ENCODE measurements at regions not wholly inside any gene's neighbourhood (a gene's known extent, or its start where the extent isn't known, plus 50 kb on each side); places are given as distances from the start of the nearest gene placed in this dataset.

DNA sequence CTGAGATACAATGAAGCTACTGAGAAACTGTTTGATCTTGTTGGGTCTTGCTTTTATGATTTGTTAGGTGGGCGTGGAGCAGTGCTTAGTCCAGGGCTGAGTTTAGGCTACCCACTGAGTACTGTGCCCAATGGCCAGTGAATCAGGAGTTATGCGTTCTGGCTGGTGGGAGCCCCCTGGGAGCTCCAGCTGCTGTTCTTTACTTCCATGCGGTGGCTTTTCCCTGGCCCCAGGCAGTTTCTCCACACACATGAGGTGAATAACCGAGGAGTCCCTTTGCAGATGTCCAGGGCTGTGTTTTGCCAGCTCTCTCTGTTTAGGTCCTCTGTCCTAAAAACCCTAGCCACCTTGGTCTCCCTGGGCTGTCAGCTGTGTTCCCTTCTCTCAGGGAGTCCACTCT is 106.5 kb downstream of the KLF13 start:
- Histone ChIP-seq H3K27me3 (ENCODE audit: low read length) (no peaks in the 10 kb centered on the region), H3K27ac (ENCODE audit: low read length) (no peak overlapping the region), H3K79me2 (ENCODE audit: low read length) (no peaks in the 10 kb centered on the region), H3K4me1 (ENCODE audit: low read length) (peaks cover 26% of the 10 kb centered on the region), H3K9ac (ENCODE audit: low read length) (no peak overlapping the region), H3K4me2 (ENCODE audit: low read depth, low read length, poor library complexity, severe bottlenecking) (no peak overlapping the region), H3K9me2 (replicated peaks; ENCODE audit: insufficient read depth, low read length) (no peaks in the 10 kb centered on the region), H2AFZ (ENCODE audit: low read length) (no peak overlapping the region), H3K36me3 (ENCODE audit: insufficient read depth, low read length) (no peaks in the 10 kb centered on the region), H3K9me3 (ENCODE audit: low read length) (no peaks in the 10 kb centered on the region), H4K20me1 (ENCODE audit: insufficient read depth, low read depth, low read length) (no peaks in the 10 kb centered on the region), H3K4me3 (ENCODE audit: low read length) (no peak overlapping the region)
- no peak for DNase-seq

- no peak overlapping the region for H3K4me3 ChIP-seq (ENCODE audit: low read length)
- no peaks in the 10 kb centered on the region for H3K9me3 ChIP-seq (ENCODE audit: low read length)
- peaks cover 26% of the 10 kb centered on the region for H3K4me1 ChIP-seq (ENCODE audit: low read length)
- H3K9ac ChIP-seq (ENCODE audit: low read length): no peak overlapping the region
- H3K36me3 ChIP-seq (ENCODE audit: insufficient read depth, low read length): no peaks in the 10 kb centered on the region
- no peak overlapping the region for H3K4me2 ChIP-seq (ENCODE audit: low read depth, low read length, poor library complexity, severe bottlenecking)
- no peaks in the 10 kb centered on the region for H3K79me2 ChIP-seq (ENCODE audit: low read length)
- no peak overlapping the region for H2AFZ ChIP-seq (ENCODE audit: low read length)
- H3K27ac ChIP-seq (ENCODE audit: low read length): no peak overlapping the region
- H3K9me2 ChIP-seq (replicated peaks; ENCODE audit: insufficient read depth, low read length): no peaks in the 10 kb centered on the region
- no peak for DNase-seq
- H3K27me3 ChIP-seq (ENCODE audit: low read length): no peaks in the 10 kb centered on the region
- H4K20me1 ChIP-seq (ENCODE audit: insufficient read depth, low read depth, low read length): no peaks in the 10 kb centered on the region
These were observed 106.9 kb downstream of the KLF13 start for GRCh38 chr15:31433574-31433973.

DNA sequence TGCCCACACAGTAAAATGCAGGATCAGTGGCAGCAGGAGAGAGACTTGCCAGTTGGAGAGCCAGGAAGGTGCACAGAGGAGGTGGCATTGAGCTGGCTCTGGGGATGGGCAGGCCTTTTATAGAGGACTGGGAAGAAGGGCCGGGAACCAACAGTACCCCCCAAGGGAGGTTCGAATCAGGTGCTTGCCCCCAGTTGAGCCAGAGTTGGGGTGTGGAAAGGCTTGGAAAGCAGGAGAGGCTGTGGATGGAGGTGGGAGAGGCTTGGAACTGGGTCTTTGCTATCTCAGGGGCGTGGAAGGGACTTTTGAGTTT is 107.6 kb downstream of the KLF13 start:
- Histone ChIP-seq H3K9me3 (ENCODE audit: low read length) (no peaks in the 10 kb centered on the region), H3K4me3 (ENCODE audit: low read length) (no peak overlapping the region), H2AFZ (ENCODE audit: low read length) (no peak overlapping the region), H3K79me2 (ENCODE audit: low read length) (no peaks in the 10 kb centered on the region), H4K20me1 (ENCODE audit: insufficient read depth, low read depth, low read length) (no peaks in the 10 kb centered on the region), H3K4me2 (ENCODE audit: low read depth, low read length, poor library complexity, severe bottlenecking) (no peak overlapping the region), H3K4me1 (ENCODE audit: low read length) (peaks cover 26% of the 10 kb centered on the region), H3K36me3 (ENCODE audit: insufficient read depth, low read length) (no peaks in the 10 kb centered on the region), H3K27me3 (ENCODE audit: low read length) (no peaks in the 10 kb centered on the region), H3K9ac (ENCODE audit: low read length) (no peak overlapping the region), H3K27ac (ENCODE audit: low read length) (no peak overlapping the region), H3K9me2 (replicated peaks; ENCODE audit: insufficient read depth, low read length) (no peaks in the 10 kb centered on the region)
- DNase-seq: no peak

GRCh38 chr15:31434588-31435260 is 108.1 kb downstream of the KLF13 start:
- DNase-seq: peak; percentile 66
- peak overlapping the region; percentile 55 for H3K4me3 ChIP-seq (ENCODE audit: low read length)
- H3K9me3 ChIP-seq (ENCODE audit: low read length): no peaks in the 10 kb centered on the region
- H2AFZ ChIP-seq (ENCODE audit: low read length): peak overlapping the region; percentile 62; the same call in 1 of the 2 replicates
- H3K27me3 ChIP-seq (ENCODE audit: low read length): no peaks in the 10 kb centered on the region
- H3K9me2 ChIP-seq (replicated peaks; ENCODE audit: insufficient read depth, low read length): no peaks in the 10 kb centered on the region
- H3K27ac ChIP-seq (ENCODE audit: low read length): no peak overlapping the region
- H3K36me3 ChIP-seq (ENCODE audit: insufficient read depth, low read length): no peaks in the 10 kb centered on the region
- H3K9ac ChIP-seq (ENCODE audit: low read length): peak overlapping the region; percentile 46
- peak overlapping the region; percentile 69 for H3K4me2 ChIP-seq (ENCODE audit: low read depth, low read length, poor library complexity, severe bottlenecking)
- no peaks in the 10 kb centered on the region for H4K20me1 ChIP-seq (ENCODE audit: insufficient read depth, low read depth, low read length)
- H3K79me2 ChIP-seq (ENCODE audit: low read length): no peaks in the 10 kb centered on the region
- H3K4me1 ChIP-seq (ENCODE audit: low read length): peaks cover 26% of the 10 kb centered on the region

DNA sequence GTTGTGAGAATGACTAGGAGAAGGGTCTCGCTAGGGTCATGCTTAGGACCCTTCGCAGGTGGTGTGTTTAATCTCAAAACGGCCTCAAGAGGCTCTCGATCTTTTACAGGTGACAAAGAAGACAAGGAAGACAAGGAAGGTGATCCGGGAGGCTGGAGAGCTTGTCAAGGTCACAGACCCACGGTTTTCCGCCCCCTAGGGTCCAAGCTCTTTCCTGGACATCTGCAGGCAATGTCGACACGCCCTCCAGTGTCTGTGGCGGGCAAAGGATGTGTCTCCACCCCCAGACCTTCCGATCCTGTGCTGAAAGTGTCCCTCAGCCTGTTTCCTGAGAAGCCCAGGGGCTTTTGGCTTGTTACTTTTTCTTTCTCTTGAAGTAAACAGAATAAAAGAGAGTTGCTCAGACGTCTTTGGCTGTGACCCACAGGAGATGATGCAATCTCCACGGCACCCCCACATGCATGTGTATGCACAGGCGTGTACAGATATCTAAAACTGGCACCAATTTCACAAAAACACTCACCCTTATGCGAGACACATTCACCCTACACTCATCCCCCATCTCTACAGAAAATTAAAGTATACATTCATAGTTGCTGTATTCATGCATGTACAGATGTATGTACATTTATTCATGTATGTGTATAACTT is 108.8 kb downstream of the KLF13 start:
- peaks cover 26% of the 10 kb centered on the region for H3K4me1 ChIP-seq (ENCODE audit: low read length)
- H3K9ac ChIP-seq (ENCODE audit: low read length): peak overlapping the region; percentile 46
- no peaks in the 10 kb centered on the region for H3K79me2 ChIP-seq (ENCODE audit: low read length)
- H3K4me3 ChIP-seq (ENCODE audit: low read length): peak overlapping the region; percentile 55
- peak overlapping the region; percentile 69 for H3K4me2 ChIP-seq (ENCODE audit: low read depth, low read length, poor library complexity, severe bottlenecking)
- DNase-seq: peak; percentile 84
- no peaks in the 10 kb centered on the region for H3K36me3 ChIP-seq (ENCODE audit: insufficient read depth, low read length)
- H3K9me3 ChIP-seq (ENCODE audit: low read length): no peaks in the 10 kb centered on the region
- peak overlapping the region; percentile 62; the same call in 1 of the 2 replicates for H2AFZ ChIP-seq (ENCODE audit: low read length)
- H3K9me2 ChIP-seq (replicated peaks; ENCODE audit: insufficient read depth, low read length): no peaks in the 10 kb centered on the region
- no peak overlapping the region for H3K27ac ChIP-seq (ENCODE audit: low read length)
- no peaks in the 10 kb centered on the region for H4K20me1 ChIP-seq (ENCODE audit: insufficient read depth, low read depth, low read length)
- H3K27me3 ChIP-seq (ENCODE audit: low read length): no peaks in the 10 kb centered on the region

DNA sequence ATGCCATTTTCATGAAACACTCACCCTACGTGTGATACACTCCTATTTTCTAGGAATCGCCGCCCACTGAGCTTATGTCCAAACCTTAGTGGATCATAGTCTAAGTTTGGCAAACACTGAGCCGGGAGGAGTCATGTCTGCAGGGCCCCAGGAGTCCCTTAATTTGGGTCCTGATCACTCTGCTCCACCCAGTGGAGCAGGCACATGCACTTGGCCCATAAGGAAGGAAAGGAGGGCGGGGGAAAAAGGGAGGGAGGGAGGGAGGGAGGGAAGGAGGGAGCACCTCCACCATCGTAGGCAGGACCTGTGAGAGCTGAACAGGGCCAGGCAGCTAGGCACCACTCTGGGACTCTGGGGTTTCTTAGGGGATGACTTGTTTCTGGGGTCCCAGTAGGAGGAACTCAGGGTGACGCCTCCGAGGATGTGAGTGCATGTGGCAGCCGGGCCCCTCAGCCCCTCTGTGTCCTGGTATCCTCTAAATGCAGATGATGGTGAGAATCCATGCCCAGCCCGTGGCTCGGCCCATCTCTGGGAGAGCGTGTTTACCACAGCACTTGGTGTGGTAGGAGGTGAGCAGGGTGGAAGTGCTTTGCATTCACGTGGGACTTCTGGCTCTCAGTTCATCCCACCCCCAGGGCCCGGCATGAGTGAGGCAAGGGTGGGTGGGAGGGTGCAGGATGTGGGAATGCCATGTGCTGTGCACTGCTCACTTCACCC is 109.4 kb downstream of the KLF13 start:
- H3K9ac ChIP-seq (ENCODE audit: low read length): peak overlapping the region; percentile 43

DNA sequence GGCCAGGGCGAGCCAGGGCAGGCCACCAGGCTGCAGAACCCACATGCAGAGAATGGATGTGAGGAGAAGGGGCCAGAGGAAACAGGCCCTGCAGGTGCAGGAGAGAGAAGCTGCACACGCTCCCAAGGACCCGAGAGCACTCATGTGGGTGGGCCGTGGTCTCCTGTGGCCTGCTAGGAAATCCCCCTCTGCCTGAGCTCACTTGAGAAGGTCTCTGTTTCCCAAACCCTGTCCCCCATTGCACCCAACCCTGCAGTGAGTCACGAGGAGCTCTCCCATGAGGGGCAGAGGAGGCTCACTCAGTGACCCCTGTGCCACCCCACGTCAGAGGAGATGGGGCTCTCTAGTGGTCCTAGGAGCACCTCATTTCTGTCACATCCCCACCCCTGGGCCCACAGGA is 111.1 kb downstream of the KLF13 start:
- Histone ChIP-seq H3K9ac (ENCODE audit: low read length) (no peak overlapping the region), H3K27ac (ENCODE audit: low read length) (no peak overlapping the region), H3K9me3 (ENCODE audit: low read length) (no peaks in the 10 kb centered on the region), H3K36me3 (ENCODE audit: insufficient read depth, low read length) (no peaks in the 10 kb centered on the region), H3K4me3 (ENCODE audit: low read length) (no peak overlapping the region), H3K27me3 (ENCODE audit: low read length) (no peaks in the 10 kb centered on the region), H3K9me2 (replicated peaks; ENCODE audit: insufficient read depth, low read length) (no peaks in the 10 kb centered on the region), H3K4me2 (ENCODE audit: low read depth, low read length, poor library complexity, severe bottlenecking) (no peak overlapping the region), H2AFZ (ENCODE audit: low read length) (no peak overlapping the region), H4K20me1 (ENCODE audit: insufficient read depth, low read depth, low read length) (no peaks in the 10 kb centered on the region), H3K4me1 (ENCODE audit: low read length) (peaks cover 26% of the 10 kb centered on the region), H3K79me2 (ENCODE audit: low read length) (no peaks in the 10 kb centered on the region)
- DNase-seq: no peak

More for the DNA sequence above, 109.4 kb downstream of the KLF13 start:
- DNase-seq: no peak
- Histone ChIP-seq H2AFZ (ENCODE audit: low read length) (no peak overlapping the region), H3K79me2 (ENCODE audit: low read length) (no peaks in the 10 kb centered on the region), H3K9me3 (ENCODE audit: low read length) (no peaks in the 10 kb centered on the region), H3K4me3 (ENCODE audit: low read length) (peak overlapping the region; percentile 31; the same call in 1 of the 2 replicates), H4K20me1 (ENCODE audit: insufficient read depth, low read depth, low read length) (no peaks in the 10 kb centered on the region), H3K4me2 (ENCODE audit: low read depth, low read length, poor library complexity, severe bottlenecking) (peak overlapping the region; percentile 69), H3K9me2 (replicated peaks; ENCODE audit: insufficient read depth, low read length) (no peaks in the 10 kb centered on the region), H3K4me1 (ENCODE audit: low read length) (peaks cover 26% of the 10 kb centered on the region), H3K27ac (ENCODE audit: low read length) (no peak overlapping the region), H3K27me3 (ENCODE audit: low read length) (no peaks in the 10 kb centered on the region), H3K36me3 (ENCODE audit: insufficient read depth, low read length) (no peaks in the 10 kb centered on the region)

DNA sequence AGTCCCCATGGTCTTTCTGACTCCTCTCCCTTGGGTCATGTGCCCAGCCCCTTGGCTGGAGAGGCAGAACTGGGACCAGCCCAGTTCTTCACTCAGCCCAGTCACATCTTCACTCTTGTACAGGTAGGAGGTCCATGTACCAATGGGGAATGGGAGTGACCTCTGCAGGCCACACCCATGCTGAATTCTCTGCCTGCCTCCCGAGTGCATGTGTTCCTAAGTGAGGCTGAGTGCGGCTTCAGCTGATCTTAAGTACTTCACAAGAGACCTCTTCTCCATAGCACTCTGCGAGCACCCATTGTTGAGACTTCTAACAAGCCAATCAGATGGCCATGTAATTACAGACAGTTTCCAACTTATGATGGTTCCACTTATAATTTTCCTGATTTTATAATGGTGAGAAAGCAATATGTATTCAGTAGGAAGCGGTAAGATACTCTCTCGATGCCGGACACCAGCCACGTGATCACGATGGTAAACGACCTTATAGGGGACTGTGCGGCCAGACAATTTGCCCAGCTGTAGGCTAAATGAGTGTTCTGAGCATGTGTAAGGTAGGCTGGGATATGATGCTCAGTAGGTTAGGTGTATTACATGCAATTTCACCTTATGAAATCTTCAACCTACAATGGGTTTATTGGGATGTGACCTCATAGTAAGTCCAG is 112.1 kb downstream of the KLF13 start:
- H3K9ac ChIP-seq (ENCODE audit: low read length): no peak overlapping the region
- H3K4me3 ChIP-seq (ENCODE audit: low read length): no peak overlapping the region
- no peak overlapping the region for H3K27ac ChIP-seq (ENCODE audit: low read length)
- H3K27me3 ChIP-seq (ENCODE audit: low read length): no peaks in the 10 kb centered on the region
- H2AFZ ChIP-seq (ENCODE audit: low read length): no peak overlapping the region
- no peaks in the 10 kb centered on the region for H3K9me2 ChIP-seq (replicated peaks; ENCODE audit: insufficient read depth, low read length)
- no peaks in the 10 kb centered on the region for H3K36me3 ChIP-seq (ENCODE audit: insufficient read depth, low read length)
- no peak for DNase-seq
- H3K9me3 ChIP-seq (ENCODE audit: low read length): no peaks in the 10 kb centered on the region
- no peaks in the 10 kb centered on the region for H4K20me1 ChIP-seq (ENCODE audit: insufficient read depth, low read depth, low read length)
- no peaks in the 10 kb centered on the region for H3K79me2 ChIP-seq (ENCODE audit: low read length)
- H3K4me2 ChIP-seq (ENCODE audit: low read depth, low read length, poor library complexity, severe bottlenecking): no peak overlapping the region
- peaks cover 31% of the 10 kb centered on the region for H3K4me1 ChIP-seq (ENCODE audit: low read length)
